ENCODE measurements at regions not wholly inside any gene's neighbourhood (a gene's known extent, or its start where the extent isn't known, plus 50 kb on each side); places are given as distances from the start of the nearest gene placed in this dataset.
"Not testable (repeated sequence)": the region's sequence is repeated elsewhere in the genome, so short reads cannot be mapped to it uniquely, and the experiment has no call there.

- TF ChIP-seq ZNF792 (tag by site-specific recombination; IDR thresholded peaks at IDR 0.05); CTCF (tag by site-specific recombination; IDR thresholded peaks at IDR 0.05); ZNF76 (tag by site-specific recombination; IDR thresholded peaks at IDR 0.05; ENCODE audit: borderline replicate concordance, low read depth); ZNF677 (tag by site-specific recombination; IDR thresholded peaks at IDR 0.05); ZNF621 (tag by site-specific recombination; IDR thresholded peaks at IDR 0.05): not testable (repeated sequence)
Measured at GRCh38 chr9:43118088-43118865, 934.8 kb downstream of the SPATA31A6 start.

Data from HEK293 (cell line).